ENCODE measurements at regions not wholly inside any gene's neighbourhood (a gene's known extent, or its start where the extent isn't known, plus 50 kb on each side); places are given as distances from the start of the nearest gene placed in this dataset.

DNA sequence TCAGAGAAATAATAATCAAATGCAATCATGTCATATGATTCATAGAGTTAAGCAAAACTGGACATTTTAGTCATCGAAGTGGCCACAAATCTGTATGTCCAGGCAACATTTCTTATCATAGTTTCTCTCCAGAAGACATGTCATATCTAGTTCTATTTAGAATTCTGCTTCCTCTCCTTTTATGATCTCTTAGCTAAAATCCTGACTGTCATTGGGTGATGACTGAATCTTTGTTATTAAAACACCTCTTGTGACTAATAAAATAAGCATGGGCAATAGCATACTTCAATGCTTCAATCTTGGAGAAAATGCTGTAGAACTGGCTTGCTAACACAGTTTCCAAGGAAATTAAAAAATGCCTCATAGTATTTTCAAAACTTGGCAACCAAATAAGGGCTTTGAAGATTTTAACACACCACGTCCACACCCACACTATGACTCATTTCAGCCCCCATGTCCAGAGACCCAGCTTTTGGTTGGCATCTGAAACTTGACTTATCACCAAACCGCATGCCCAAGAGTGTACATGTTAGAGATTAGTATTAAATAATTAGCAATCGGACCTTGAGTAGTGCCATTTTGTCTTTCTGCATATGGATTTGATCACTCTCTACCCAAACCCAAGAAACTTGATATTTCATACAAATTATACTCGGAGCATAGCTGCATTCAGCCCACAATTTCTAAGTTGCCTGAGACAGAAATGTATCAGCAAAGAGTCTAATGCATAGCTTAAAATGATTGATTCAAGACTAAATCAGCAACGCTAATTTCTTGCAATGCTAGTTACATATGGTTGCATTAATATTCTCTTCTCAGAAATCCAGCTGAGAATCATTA is 106.5 kb upstream of the ETAA1 start:
- TF ChIP-seq, protein P1, sequence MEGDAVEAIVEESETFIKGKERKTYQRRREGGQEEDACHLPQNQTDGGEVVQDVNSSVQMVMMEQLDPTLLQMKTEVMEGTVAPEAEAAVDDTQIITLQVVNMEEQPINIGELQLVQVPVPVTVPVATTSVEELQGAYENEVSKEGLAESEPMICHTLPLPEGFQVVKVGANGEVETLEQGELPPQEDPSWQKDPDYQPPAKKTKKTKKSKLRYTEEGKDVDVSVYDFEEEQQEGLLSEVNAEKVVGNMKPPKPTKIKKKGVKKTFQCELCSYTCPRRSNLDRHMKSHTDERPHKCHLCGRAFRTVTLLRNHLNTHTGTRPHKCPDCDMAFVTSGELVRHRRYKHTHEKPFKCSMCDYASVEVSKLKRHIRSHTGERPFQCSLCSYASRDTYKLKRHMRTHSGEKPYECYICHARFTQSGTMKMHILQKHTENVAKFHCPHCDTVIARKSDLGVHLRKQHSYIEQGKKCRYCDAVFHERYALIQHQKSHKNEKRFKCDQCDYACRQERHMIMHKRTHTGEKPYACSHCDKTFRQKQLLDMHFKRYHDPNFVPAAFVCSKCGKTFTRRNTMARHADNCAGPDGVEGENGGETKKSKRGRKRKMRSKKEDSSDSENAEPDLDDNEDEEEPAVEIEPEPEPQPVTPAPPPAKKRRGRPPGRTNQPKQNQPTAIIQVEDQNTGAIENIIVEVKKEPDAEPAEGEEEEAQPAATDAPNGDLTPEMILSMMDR (IDR thresholded peaks at IDR 0.05; ENCODE audit: insufficient read depth, low read depth, low read length, missing control alignments), result no peak
- DNase-seq (ENCODE audit: low read depth), result peak; percentile 95
- no peak overlapping the region for H3K4me3 ChIP-seq (ENCODE audit: low read length)

DNA sequence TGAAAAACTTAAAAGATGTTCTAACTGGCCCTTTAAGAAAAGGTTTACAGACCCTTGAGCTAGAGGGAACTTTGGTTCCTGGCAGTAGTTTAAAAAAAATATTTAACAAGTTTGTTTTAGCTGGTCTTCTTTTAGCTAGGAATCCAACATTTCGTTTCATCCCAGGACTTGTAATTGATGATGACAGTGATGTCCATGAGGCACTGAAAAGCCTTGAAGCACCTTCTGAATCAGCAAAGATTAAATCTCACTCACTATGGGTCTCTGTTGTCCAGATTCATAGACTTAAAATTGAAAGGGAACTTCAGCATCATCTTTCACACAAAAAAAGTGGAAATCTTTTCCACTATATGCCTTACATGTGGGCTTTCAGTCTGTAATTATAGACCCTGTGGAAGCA is 102.9 kb upstream of the ETAA1 start:
- TF ChIP-seq, protein P1 (IDR thresholded peaks at IDR 0.05; ENCODE audit: insufficient read depth, low read depth, low read length, missing control alignments), result no peak
- no peak for DNase-seq (ENCODE audit: low read depth)
- no peak overlapping the region for H3K4me3 ChIP-seq (ENCODE audit: low read length)

DNA sequence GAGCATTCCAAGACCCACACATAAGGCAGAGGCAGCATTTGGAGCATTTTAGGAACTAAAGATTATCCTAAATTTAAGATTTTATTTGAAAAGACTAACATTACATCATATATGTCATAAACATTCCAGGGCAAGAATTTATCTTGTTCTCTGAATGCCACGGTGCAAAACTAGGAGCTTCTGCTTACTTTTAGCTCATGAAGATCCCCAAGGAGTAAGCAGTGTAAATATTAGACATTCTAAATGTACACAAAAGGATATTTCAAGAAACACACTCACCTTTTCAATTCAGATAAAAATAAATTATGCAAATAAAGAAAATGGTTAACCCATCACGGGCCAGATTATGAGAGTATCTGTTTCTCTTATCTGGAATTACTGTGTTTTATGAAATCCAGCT is 101.7 kb upstream of the ETAA1 start:
- no peak overlapping the region for H3K4me3 ChIP-seq (ENCODE audit: low read length)
- no peak for DNase-seq (ENCODE audit: low read depth)
- TF ChIP-seq, protein P1 (IDR thresholded peaks at IDR 0.05; ENCODE audit: insufficient read depth, low read depth, low read length, missing control alignments), result no peak

DNA sequence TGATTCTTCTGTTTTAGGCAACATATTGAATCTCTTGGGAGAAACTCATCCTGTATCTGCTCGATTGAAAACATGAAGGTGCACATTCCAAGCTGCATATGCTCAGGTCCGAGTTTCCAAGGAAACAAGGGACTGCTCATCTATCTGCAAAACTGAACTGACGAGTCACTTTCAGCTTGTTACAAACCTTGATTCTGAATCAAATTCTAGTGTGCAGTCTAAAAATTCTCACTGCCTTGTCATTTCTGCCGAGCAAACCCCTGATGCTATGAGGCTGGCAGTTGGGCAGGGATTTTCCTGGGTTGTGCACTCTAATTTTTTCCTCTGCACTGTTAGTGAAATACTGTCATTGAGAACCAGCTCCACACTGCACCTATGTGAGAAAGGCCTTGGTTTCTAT is 101.3 kb upstream of the ETAA1 start:
- peak; percentile 66 for DNase-seq (ENCODE audit: low read depth)
- H3K4me3 ChIP-seq (ENCODE audit: low read length), result no peak overlapping the region
- TF ChIP-seq, protein P1 (IDR thresholded peaks at IDR 0.05; ENCODE audit: insufficient read depth, low read depth, low read length, missing control alignments), result no peak

DNA sequence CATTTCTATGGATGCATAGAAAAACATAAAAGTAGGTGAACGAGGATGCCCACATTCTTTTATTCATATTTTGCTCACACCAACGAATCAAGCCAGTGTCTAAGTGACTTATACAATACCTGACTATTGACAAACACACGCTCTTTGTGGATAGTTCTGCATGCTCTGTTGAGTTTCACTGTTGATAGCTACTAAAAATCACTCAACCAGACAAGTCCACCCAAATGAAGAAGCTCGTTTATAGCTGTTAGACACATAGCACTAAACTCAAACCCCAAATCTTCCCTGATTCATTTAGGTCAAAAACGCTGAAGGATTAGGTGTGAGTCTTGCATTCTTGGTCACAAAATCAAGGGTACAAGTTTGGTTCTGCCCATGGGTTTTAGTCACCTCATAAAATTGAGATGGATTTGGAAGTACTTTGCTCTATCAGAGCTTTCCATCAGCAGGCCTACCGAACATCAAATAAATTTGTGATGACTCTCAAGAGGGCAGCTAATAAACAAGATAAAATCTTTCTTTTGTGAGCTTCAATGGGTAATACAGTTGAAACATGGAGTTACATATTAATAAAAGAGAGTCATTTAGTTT is 92.7 kb upstream of the ETAA1 start:
- no peak for DNase-seq (ENCODE audit: low read depth)
- TF ChIP-seq, protein P1 (IDR thresholded peaks at IDR 0.05; ENCODE audit: insufficient read depth, low read depth, low read length, missing control alignments), result no peak
- no peak overlapping the region for H3K4me3 ChIP-seq (ENCODE audit: low read length)

DNA sequence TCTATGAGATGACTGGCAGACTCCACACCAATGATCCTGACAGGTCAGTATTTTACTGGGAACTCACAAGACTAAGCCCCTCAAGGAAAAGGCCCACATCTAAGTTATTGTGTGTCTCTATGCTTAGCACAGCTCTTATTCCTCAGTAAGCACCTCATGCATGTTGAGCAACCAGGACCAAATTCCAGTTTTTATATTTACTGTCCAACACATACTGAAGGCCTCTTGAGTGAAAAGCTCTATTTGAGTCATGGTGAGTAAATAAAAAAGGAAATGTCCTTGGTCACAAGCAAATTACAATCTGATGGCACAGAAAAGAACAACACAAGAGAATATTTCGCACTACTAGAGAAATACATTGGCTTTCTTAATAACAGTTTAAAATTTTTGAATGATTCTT is 87.9 kb upstream of the ETAA1 start:
- H3K4me3 ChIP-seq (ENCODE audit: low read length), result no peak overlapping the region
- DNase-seq (ENCODE audit: low read depth), result peak; percentile 50
- TF ChIP-seq, protein P1 (IDR thresholded peaks at IDR 0.05; ENCODE audit: insufficient read depth, low read depth, low read length, missing control alignments), result no peak
